GM12891 (cell line): ENCODE measurements at regions not wholly inside any gene's neighbourhood (a gene's known extent, or its start where the extent isn't known, plus 50 kb on each side); places are given as distances from the start of the nearest gene placed in this dataset.

ENCODE experiments used
- POLR2A ChIP-seq: IDR thresholded peaks from 2 replicates; pipeline ENCODE4 v1.6.1; 2011; ENCODE audit warnings: low read depth, low read length, control low read depth
- POLR2AphosphoS5 ChIP-seq: IDR thresholded peaks from 2 replicates; pipeline ENCODE4 v1.6.1; 2011; ENCODE audit warnings: low read depth, low read length, control low read depth
- POU2F2 ChIP-seq: IDR thresholded peaks from 2 replicates; pipeline ENCODE4 v1.6.1; 2011; ENCODE audit warnings: low read depth, mild to moderate bottlenecking, control low read depth, low read length, moderate library complexity
- SPI1 ChIP-seq: IDR thresholded peaks from 2 replicates; pipeline ENCODE4 v1.6.1; 2011; ENCODE audit warnings: low read depth, low read length, control low read depth
- TAF1 ChIP-seq: IDR thresholded peaks from 2 replicates; pipeline ENCODE4 v1.6.1; 2011; ENCODE audit warnings: low read depth, low read length, control low read depth

DNA sequence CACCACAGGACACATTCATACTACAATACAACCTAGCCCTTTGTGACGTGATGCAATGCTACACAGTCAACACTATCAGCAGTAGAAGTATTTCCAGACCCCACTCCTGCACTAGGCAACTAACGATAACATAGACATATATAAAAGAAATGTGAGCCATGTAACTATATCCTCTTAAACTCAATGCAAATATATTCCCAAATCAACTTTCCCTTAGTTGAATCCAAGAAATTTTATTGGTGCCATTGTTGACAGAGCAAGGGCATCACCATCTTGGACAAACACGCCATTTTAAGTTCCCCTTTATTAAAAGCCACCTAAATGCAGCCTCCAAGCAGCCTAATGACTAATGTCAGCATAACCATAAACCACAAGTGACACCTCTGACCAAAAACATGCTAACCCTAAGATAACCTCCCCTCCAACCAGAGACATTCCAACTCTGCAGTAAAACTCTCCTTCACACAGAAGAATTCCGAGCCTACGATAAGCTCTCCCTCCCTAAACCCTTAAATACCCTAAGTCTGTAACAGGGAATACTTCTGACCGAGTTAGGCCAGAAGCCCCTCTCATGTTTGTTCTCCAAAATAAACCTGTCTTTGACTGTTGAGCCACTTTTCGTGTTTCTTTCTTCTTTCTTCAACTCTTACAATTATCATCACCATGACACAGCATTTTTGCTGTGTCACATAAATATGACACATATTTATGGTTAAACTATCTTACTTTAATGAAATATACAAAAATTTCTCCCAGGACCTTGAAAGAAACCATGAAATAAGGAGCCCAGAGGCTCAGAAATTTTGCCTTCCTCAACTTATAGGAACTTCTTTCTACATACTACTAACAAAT lies 1497.8 kb downstream of the EFNA5 start:
- TF ChIP-seq TAF1 (no peak), POLR2A (no peak), POLR2AphosphoS5 (no peak), SPI1 (no peak), POU2F2 (no peak)
